ENCODE measurements at regions not wholly inside any gene's neighbourhood (a gene's known extent, or its start where the extent isn't known, plus 50 kb on each side); places are given as distances from the start of the nearest gene placed in this dataset.

- no peak for TF ChIP-seq CTCF (conservative IDR thresholded peaks at IDR 0.05 in 1 of 2, IDR thresholded peaks at IDR 0.05 in 1 of 2; ENCODE audit: low read depth in 1 of 2, low read length in 2 of 2)
- no peak for TF ChIP-seq EZH2 (IDR thresholded peaks at IDR 0.05; ENCODE audit: low read length, missing control alignments)
Observed at GRCh38 chr14:76576047-76576741, 185.1 kb upstream of the VASH1 start.

Data from fibroblast of lung (primary cell).